ENCODE measurements at regions not wholly inside any gene's neighbourhood (a gene's known extent, or its start where the extent isn't known, plus 50 kb on each side); places are given as distances from the start of the nearest gene placed in this dataset.

DNA sequence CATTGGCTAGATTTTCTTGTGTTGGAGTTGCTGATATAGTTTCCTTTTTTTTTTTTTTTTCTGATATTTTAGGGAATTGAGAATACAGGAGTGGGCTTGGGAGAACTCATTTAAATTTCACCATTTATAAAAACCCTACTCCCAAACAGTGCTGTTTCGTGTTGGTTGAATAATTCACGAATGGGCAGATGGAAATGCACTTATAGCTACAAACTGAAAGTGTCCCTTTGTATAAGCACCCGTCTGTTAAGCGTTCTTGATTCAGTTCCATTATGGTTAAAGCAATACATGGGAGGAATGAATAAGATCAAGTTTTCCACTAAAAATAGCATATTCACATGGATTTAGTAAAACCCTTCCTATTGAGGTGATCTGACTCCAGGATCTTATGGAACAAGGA is 122.2 kb upstream of the ARG1 start:
- TF ChIP-seq ZNF274 (IDR thresholded peaks at IDR 0.05; ENCODE audit: low read depth, low read length): no peak
- TF ChIP-seq YY1 (IDR thresholded peaks at IDR 0.05; ENCODE audit: insufficient read depth, insufficient read length): no peak
- no peak for TF ChIP-seq SUZ12 (IDR thresholded peaks at IDR 0.05; ENCODE audit: extremely low read depth, insufficient read depth, insufficient read length)

Measured in NT2/D1 (cell line).